Hematopoietic multipotent progenitor cell treated with erythropoietin and hydrocortisone succinate and interleukin-3 and kit ligand, for 4 days (in vitro differentiated cells): ENCODE measurements at regions not wholly inside any gene's neighbourhood (a gene's known extent, or its start where the extent isn't known, plus 50 kb on each side); places are given as distances from the start of the nearest gene placed in this dataset.

Source experiments
- DNase-seq: peaks from one replicate; pipeline ENCODE4 v3.0.0-alpha.2; 2015

DNA sequence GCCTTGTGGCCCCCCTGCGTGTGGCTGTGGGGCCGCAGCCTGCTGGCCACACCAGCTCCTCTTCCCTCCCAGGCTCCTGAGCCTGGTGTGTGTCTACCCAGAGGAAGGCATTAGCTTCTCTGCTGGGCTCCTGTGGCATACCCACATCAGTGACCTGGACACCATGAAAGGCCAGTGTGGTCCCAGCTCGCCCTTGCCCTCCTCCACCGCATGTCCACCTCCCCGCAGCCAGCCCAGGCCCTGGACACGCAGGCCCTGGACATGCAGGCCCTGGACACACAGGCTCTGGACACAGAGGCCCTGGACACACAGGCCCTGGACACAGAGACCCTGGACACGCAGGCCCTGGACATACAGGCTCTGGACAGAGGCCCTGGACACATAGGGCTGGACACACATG lies 153.4 kb upstream of the PPP1R26 start:
- no peak for DNase-seq

DNA sequence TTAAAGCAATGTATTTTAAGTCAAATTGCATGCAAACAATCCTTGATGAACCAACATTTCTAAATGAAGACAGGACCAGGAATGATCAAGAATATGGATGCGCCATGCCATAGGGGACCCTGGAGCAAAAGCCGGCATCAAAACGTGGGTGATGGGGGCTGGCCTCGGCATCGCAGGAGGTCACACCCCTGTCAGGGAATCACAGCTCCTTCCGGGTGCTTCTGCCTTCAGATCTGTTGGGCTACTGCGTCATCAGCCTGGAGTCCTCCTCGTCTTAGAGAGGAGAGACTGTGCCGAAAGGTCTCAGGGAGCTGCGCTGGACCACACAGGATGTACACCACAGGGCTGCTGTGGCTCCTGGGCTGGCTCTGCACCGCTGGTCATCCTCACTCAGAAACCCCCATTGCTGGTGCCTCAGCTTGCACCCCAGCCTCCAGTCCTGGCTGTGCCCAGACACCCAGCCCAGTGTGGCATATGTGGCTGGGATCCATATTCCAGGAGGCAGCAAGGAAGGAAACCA lies 152.9 kb upstream of the PPP1R26 start:
- DNase-seq: no peak

DNA sequence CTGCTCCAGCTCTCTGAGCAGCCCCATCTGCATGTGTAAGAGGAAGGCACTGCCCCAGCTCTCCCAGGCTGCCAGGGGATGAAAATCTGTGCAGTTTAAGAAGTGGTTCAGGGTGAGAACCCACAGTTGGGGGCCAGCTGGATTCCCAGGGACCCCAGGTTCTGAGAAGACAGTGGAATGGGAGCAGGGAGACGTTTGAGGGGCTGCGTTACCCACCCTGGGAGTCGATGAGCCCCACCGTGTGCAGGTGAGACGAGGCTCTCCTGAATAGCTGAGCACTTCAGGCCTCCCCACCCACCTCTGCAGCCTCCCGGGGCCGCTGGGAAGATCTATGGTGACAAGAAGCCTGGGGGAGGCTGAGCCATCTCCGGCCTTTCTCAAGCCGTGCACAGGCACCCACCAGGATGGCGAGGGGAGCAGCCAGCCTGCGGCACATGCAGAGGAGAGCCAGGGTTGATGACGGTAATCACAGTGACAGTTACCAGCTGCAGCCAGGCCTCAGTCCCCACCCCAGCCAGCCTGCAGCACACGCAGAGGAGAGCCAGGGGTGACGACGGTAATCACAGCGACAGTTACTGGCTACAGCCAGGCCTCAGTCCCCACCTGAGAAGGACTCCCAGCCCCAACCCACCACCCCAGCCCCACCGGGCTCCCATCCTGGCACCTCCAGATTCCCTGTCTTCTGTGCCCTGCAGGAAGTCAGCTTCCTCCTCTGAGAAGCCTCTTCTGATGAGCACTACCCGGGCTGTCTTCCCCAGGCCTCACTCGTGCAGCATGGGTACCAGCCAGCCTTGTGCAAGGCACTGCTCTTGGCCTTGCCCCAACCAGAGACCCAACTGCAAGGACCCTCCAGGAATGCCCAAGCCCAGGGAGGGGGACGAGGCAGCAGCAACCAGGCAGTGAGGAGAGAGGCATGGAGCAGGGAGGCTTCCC lies 150.8 kb upstream of the PPP1R26 start:
- DNase-seq: no peak

DNA sequence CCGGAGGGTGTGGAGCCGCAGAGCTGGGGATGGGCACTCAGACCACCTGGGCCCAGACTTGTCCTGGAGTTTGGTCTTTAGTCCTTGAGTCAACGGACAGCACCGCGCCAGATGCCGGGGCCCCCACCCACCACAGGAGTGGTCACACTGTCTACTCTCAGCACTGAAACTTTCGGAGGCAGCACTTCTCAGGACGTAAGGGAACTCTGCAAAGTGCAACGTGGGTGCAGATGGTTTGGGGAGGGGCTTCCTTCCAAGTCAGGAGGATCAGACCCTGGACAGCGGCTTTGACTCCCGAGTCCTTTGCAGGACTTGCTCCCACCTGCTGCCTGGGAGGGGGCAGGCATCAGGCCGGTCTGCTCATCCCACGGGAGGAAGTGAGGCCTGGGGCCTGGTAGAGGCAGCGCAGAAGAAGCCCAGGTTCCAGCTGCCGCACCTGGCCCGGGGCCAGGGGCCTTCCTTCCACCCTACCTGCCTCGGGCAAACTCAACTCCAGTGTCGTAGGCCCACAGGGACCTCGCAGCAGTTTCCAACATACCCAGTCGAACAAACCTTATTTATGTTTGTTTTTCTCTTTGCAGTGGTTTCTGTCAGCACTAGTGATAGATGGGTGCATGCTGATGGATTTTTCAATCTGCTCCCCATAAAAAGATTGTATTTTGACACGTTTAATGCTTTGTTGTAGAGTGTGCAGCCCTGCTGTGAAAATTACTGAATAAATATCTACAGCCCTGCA lies 149.8 kb upstream of the PPP1R26 start:
- DNase-seq: no peak

DNA sequence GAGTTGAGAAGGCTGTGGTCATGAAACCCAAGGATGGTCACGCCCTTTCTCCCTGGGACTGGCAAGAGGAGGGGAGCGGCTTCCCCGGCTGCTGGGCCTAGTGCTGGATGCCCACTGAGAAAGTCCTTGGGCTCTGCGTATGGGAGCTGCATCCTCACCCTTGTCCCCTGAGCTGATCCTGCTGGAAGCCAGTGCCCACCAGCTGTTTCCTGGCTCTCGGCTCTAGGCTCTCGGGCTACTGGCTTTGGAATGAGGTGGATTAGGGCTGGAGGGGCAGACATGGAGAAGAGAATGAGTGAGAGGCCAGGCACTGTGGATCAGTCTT lies 149.3 kb upstream of the PPP1R26 start:
- no peak for DNase-seq

DNA sequence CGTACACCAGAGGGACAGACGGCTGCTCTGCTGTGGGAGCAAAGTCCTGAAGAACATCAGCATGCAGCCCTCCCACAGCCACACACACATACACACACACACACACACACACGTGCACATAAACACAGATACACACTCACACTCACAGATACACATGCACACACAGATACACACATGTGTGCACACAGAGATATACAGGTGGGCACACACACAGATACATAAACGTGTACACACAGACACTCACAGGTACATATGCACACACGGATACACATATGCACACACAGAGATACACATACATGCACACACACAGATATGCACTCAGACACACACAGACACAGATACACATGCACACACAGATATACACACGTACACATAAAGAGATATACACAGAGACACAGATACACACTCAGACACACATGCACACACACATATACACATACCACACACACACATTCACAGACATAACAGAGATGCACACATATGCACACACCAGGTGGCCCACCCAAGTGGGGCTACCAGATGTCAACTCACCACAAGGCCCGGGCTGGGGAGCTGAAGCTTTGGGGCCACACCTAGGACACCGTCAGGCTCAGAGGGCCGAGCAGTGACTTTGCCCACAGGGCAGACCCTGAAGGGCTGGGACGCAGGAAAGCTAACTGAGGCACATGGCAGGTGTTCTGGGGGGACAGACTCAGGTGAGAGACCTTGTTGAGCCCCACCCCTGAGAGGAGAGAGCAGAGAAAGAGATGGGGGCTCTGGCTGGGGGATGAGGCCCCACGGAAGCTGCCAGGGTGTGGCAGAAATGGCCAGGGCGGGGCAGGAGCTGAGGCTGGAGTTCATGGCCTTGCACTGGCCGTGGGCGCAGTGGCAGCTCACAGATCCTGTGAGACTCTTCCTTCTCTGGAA lies 148.6 kb upstream of the PPP1R26 start:
- DNase-seq: no peak

DNA sequence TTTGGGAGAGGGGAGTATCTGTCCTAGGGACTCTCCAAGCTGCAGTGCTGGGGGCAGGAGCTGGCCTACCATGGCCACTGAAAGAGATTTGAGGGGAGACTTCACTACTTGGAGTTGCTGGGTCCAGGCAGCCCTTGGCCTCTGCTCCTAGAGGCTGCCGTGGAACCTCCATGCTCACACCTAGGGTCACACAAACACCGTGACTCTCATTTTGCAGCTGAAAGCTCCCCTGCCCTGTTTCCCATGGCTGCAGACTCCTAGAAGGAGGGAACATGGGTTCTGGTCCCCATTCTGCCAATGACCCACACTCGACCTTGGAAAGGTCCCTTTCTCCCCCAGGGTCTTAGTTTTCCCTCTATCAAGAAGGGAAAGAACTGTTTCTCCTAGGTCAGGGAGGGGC lies 147.1 kb upstream of the PPP1R26 start:
- no peak for DNase-seq

DNA sequence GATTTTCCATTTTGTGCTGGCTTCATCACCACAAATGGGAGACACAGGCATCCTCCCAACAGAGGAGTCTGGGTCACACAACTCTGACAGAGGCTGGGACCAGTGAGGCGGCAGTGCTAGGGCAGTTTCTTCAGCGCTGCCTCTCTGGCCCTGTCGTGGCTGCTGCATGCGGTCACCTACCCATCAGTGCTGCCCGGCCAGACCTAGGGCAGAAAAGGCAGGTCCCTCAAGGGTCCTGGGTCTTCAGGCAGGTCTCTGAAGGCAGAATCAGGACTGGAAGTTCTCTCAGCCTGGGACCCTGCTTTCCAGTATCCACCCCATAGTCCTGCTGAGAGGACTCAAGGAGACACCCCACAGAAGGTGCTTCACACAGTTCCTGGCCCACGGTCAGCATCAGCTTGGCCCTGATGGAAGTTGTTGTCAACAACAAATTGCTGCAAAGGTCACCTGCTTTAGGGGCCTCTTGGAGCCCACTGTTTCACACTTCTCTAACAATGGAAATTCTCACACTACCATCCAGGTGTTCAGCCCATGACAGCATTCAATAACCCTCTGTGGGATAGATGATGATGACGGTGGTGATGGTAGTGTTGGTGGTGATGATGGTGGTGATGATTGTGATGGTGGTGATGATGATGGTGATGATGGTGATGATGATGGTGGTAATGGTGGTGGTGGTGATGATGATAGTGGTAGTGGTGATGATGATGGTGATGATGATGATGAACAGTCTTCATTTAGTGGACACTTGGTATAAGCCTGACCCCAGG lies 146.4 kb upstream of the PPP1R26 start:
- DNase-seq: no peak

DNA sequence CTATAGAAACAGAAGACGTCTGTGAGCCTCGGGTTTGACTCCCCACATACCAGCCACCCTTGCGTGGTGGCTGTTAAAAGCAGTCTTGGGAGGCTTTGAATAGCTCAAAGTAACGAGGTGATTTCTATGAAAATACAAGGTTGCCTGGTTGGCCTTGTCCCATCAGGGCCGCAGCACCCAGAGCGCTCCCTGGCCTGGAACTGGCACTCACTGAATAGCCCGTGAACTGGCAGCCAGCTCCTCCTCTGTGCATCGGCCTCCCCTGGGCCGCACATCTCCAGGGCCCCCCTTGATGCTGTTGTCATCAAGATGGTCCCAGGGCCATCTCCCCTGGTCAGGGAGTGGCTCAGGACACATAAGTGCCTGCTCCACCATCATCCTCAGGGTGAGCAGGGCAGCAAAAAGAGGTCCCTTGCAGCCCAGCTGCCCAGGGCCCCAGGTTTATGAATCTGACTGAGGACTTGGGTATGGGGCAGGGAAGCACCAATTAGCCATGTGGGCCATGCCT lies 144.6 kb upstream of the PPP1R26 start:
- DNase-seq: no peak

DNA sequence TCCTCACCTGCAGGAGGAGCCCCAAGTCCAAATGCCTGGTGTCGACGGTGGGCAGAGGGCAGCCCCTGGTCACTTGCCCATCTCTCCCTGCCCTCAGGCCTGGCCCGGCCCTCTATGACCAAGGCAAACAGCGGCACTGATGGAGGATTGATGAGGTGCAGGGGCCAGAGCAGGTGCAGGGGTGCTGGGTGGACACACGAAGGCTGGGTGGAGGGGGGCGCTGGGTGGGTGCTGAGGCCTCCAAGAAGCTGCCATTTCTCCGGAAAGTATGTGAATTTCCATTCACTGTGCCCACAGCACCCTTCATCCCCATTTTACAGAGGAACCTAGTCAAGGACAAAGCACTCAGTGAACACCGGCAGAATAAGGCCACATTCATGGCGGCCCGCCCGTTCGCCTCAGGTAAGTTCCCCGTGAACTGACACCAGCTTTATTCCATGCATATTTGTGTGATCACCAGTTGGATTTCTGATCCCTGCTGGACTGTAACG lies 143.8 kb upstream of the PPP1R26 start:
- DNase-seq: no peak

DNA sequence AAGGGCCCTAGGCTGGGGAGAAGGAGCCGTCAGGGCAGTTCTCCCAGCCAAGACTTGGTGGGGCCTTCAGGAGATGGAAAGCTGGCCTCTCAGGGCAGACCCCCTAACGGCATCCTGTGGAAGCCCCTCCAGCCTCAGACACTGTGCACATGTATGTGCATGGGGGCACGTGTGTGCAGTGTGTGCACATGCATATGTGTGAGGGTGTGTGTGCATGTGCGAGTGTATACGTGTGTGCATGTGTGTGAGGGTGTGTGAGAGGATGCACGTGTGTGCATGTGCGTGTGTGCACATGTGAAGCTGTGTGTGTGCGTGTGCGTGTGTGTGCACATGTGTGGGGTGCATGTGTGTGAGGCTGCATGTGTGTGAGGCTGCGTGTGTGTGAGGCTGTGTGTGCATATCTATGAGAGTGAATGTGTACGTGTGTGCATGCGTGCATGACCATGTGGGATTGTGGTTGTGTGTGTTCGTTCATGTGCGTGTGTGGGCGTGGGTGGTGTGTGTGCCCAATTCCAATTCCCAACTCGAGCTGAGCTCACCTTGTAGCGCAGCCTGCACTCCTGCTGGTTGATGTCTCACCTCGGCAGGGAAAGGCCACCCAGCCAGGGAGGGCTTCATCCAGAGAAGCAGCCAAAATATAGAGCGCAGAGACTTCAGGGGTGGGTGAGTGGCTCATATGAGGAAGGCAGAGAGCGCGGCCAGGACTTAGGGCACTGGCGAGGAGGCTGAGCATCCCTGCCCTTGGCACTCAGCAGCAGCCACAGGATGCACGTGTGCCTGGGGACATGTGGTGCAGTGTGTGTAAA lies 142.7 kb upstream of the PPP1R26 start:
- DNase-seq: no peak

DNA sequence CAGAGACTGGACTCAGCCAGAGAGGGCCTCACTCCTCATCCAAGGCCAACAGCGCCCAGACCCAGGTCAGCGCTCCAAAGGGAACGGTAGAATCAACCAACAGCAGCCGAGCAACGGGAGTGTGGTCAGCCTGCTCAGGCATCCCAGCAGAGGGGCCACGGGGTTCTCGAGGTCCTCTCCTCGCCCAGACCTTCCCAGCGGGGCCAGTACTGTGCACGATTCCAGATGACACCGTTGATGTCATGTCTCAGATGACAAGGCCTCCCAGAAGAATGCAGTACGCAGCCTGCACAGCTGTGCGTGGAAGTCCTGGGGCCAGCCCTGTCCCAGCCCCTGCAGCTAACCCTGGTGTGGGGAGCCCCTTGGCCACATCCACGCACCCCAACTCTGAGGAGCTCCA lies 141.0 kb upstream of the PPP1R26 start:
- DNase-seq: no peak

DNA sequence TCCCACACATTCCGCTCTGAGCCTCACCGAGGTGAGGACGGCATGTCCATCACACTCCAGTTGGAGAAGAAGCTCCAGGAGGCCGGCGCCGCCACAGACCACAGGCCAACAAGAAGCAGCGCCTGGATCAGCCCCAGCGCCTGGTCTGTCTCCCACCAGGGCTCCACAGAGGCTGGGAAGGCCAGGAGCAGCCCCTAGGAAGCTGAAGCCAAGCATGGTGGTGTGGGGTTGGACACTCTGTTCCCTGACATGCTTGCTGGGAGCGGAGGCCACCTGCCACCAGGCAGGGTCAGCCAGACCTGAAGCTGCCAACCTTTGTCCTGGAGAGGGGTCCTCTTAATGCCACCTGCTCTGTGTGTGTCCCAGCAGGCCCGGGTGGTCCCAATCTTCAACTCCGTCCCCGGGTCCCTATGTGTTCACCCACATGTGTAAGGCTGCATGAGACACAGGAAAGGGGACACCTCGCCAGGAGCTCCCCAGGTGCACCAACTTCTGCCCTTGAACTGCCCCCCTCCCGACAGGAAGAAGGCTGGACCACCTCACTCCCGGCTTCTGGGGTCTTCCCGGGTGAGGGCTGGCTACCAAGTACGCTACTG lies 140.1 kb upstream of the PPP1R26 start:
- no peak for DNase-seq

DNA sequence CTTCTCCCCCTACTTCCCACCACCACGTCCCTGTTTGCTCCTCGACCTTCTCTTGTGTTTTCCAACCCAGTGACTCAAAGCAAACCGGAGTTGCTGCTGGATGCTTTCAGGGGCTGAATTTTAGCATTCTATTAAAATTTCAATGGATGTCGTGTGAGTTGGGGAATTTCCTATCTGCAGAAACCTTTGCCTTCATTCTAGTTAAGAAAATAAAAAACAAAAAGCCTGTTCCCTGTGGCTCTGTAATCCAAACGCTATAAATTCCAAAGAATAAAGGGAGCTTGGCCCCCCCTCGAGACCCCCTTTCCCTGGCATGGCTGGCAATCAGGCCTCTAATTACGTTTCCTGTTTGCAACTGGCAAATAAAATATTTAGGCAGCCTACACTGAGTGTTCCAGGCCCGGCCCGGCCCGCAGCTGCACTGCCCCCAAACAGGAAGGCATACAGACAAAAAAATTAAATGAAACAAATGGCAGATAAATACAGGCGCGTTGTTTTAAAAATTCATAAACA lies 139.4 kb upstream of the PPP1R26 start:
- no peak for DNase-seq

DNA sequence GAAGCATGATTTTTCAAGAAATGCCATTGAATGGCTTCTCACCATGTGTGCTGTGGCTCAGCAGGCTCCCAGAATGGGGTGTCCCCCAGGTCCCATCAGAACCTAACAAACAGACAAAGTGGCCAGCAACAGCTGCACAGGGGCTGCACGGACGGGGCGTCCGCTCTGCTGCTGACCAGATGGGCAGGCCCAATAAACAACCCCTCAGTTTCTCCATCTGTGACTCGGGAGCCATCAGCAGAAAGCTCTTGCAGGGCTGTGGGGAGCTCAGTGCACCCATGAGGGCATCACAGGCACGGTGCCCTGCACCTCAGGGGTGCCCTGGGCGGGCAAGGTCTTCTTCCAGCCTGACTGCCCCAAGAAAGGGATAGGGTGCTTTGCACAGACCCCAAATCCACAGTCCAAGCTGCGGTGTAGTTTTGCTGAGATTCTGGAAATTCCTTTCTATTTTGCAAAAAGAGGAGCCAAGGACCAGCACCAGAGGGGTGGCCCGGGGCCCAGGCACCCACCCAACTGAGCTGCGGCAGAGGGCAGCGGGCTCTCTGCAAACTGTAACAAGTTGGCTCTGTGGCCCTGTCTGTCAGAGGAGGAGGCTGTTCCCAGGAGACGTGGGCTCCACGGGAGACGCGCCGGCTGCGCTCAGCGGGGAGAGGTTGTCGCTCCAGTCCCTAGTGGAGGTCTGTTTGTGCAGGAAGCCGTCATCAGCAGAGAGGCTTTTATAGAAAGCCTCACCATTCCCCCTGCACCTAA lies 138.7 kb upstream of the PPP1R26 start:
- no peak for DNase-seq

DNA sequence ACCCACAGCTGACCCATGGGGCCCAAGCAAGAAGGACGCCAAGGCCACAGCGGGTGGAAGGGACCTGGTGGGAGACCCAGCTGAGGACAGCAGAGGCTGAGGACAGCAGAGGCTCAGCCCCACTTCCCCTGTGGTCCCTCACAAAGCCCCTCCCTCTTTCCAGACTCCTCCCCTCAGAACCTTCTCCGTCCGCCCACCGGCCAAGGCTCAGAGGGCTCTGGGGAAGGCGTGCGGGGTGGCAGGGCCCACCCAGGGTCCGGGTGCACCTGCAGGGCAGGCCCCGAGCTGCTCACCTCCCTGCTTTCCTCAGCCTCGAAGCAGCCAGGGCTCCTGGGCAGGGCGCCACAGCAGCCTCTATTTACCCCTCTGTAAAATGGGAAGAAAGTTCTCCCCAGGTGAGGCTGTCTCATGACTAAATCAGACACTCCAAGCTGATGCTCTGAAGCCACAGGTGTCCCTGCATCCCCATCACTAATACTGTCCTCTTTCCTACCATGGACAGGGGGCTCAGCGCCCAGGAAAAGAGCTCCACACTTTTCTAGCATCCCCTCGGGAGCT lies 137.9 kb upstream of the PPP1R26 start:
- no peak for DNase-seq

DNA sequence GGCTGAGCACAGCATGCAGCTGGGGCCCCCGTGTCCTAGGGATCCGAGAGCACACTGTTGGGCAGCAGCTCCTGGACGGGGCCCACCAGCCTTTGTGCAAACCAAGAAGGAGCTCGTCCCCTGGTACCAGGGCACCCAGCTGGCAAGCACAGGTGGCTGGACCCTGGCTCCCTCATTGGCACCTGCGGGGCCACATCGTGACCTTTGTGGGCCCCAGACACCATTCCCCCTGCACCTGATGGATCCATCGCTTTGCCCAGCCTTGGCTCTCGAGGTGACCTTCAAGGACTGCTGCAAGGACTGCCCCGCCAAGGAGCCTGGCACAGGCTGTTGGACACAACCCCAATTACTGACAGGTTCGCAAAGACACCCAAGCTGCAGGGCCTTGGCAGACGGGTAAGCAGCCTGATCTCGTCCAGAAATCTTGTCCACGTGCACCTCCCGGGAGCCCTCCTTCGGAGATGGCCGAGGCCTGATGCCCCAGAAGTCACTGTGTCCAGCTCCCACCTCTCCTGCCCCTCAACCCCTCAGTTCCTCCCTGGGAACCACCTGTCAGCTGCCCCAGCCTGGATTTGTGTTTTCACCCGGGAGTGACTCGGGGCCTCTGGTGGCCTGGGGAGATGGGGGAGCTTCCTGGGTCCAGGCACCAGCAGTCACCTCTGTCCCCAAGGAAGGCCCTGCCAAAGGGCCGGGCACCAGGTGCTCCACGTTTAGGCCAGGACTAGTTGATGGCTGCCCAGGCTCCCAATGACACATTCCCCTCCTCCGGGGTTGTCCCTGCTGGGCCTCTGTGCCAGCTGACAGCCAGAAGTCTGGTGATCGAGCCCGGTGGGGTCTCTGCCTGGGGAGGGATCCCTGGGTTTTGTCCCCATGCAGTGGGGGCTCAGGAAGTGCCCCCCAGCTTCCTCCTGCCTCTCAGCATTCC lies 137.1 kb upstream of the PPP1R26 start:
- DNase-seq: no peak

DNA sequence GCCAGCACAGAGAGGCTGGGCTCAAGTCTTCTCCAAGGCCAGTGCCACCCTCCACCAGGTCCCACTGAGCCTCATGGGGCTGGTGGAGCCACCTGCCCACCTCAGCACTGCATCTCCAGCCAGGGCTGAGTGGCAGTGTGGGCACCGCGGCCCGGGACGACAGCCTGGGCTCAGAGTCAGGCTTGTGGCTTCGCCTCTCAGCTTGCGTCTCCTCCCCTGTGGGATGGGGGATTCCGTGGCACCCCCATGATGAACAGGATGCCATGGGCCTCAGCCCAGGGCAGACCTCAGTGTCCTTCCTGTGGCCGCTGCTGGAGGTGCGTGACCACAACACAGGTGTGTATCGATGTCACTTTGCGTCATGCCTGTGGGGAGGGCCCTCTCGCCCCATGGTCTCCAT lies 136.4 kb upstream of the PPP1R26 start:
- no peak for DNase-seq
